ENCODE measurements at regions not wholly inside any gene's neighbourhood (a gene's known extent, or its start where the extent isn't known, plus 50 kb on each side); places are given as distances from the start of the nearest gene placed in this dataset.

- no peak for TF ChIP-seq POLR2A (IDR thresholded peaks at IDR 0.05)
- TF ChIP-seq POLR2AphosphoS5 (IDR thresholded peaks at IDR 0.05): no peak
- no peak for TF ChIP-seq CTCF (IDR thresholded peaks at IDR 0.05)
- no peak for TF ChIP-seq EP300 (IDR thresholded peaks at IDR 0.05)
Observed at GRCh38 chr1:214859647-214860046, 222.9 kb upstream of the KCNK2 start.

Data from sigmoid colon (tissue), 4 donors.